Gastrocnemius medialis (tissue), 4 donors: ENCODE measurements at regions not wholly inside any gene's neighbourhood (a gene's known extent, or its start where the extent isn't known, plus 50 kb on each side); places are given as distances from the start of the nearest gene placed in this dataset.

Source experiments
- ATAC-seq, 2 donors: fragments of 150-250 bp; one replicate each; pipeline ENCODE4 v1.9.1; 2016
- DNase-seq, 2 donors: peaks; one replicate each; pipeline ENCODE4 v3.0.0-alpha.2; 2019
- H3K27ac ChIP-seq, 4 donors: fragments of 200-600 bp; sonication (generic); 1 replicate in 1 of 4; 2 replicates in 3 of 4; pipeline ENCODE4 v1.5.1; 2016 to 2018; ENCODE audit warnings: mild to moderate bottlenecking in 2 of 4, moderate library complexity in 1 of 4
- H3K27me3 ChIP-seq, 3 donors: fragments of 200-600 bp; sonication (generic) in 2 of 3; 1 replicate in 1 of 3; 2 replicates in 2 of 3; pipeline versions ENCODE4 v1.5.1 to v1.6.0; 2016 to 2019; ENCODE audit warnings: mild to moderate bottlenecking in 1 of 3, moderate library complexity in 1 of 3
- H3K36me3 ChIP-seq, 2 donors: fragments of 200-600 bp; sonication (generic) in 1 of 2; one replicate each; pipeline ENCODE4 v1.5.1; 2017 to 2018
- H3K4me1 ChIP-seq, 2 donors: fragments of 200-600 bp; sonication (generic) in 1 of 2; one replicate each; pipeline ENCODE4 v1.5.1; 2016 to 2017; ENCODE audit warnings: mild to moderate bottlenecking in 2 of 2
- H3K4me3 ChIP-seq, 4 donors: fragments of 200-600 bp; sonication (generic) in 3 of 4; 1 replicate in 1 of 4; 2 replicates in 3 of 4; pipeline ENCODE4 v1.5.1; 2016 to 2019; ENCODE audit warnings: mild to moderate bottlenecking in 2 of 4
- H3K9me3 ChIP-seq, 3 donors: fragments of 200-600 bp; sonication (generic) in 2 of 3; 1 replicate in 1 of 3; 2 replicates in 2 of 3; pipeline ENCODE4 v1.5.1; 2016 to 2019
- POLR2A ChIP-seq, 2 donors: fragments of 450-650 bp; IDR thresholded peaks; one replicate each; pipeline ENCODE4 v1.6.1; 2017; ENCODE audit warnings: antibody characterized with exemption in 2 of 2, mild to moderate bottlenecking in 2 of 2, moderate library complexity in 2 of 2
- in situ Hi-C, 4 donors: fragments of 200-750 bp; cut with MboI; loops; one replicate each; pipeline versions ENCODE4 v1.15.0 to v1.8.0; 2017; ENCODE audit warnings: low sequenced_read_pairs in 4 of 4
- intact Hi-C: fragments of 100-400 bp; cut with DNase I; formaldehyde crosslinking; loops from one replicate; pipeline ENCODE4 v1.15.1; 2023; ENCODE audit warnings: low total_unique reads
- TF ChIP-seq, protein P1 (sequence below), 5 experiments: fragments of 450-650 bp in 3 of 5; fragments of 200-600 bp in 2 of 5; sonication (generic) in 2 of 5; IDR thresholded peaks in 4 of 5; conservative IDR thresholded peaks in 1 of 5; 1 replicate in 4 of 5; 2 replicates in 1 of 5; pipeline ENCODE4 v1.5.1; 2016 to 2019; ENCODE audit warnings: antibody characterized with exemption in 5 of 5, mild to moderate bottlenecking in 3 of 5, moderate library complexity in 3 of 5

DNA sequence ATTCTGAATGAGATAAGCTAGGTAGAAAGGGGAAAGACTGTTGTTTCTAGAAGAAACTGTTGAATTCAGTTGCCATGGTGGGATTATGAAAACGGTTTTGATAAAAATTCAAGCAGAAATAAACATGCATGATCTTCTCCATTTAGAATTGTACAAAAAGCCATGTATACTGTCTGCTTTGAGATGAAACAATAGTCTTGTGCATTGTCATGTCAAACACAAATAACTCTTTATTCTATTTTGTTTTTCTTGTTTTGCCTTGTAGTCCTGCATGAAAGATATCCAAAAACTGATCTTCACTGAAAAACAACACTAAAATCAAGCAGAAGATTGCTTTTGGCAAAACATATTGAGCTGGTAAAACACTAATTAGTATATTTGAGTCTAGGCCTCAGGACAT lies 659.9 kb downstream of the LTN1 start:
- H3K36me3 ChIP-seq = no peaks in the 10 kb centered on the region
- no peak overlapping the region for H3K4me3 ChIP-seq
- in situ Hi-C loops (loop anchor here (10.0 to 25.0 kb wide), 6 partner anchors 270 to 1470 kb away; no protein-coding TSS in a partner anchor), intact Hi-C loops (loop anchor here (10.0 kb wide), 3 partner anchors 268 to 628 kb away; no protein-coding TSS in a partner anchor)
- no peaks in the 10 kb centered on the region for H3K9me3 ChIP-seq
- peaks cover 0 to 8% of the 10 kb centered on the region in 2 donors for H3K4me1 ChIP-seq
- DNase-seq = no peak
- no peak overlapping the region for H3K27ac ChIP-seq
- no peak for ATAC-seq
- TF ChIP-seq, protein P1, sequence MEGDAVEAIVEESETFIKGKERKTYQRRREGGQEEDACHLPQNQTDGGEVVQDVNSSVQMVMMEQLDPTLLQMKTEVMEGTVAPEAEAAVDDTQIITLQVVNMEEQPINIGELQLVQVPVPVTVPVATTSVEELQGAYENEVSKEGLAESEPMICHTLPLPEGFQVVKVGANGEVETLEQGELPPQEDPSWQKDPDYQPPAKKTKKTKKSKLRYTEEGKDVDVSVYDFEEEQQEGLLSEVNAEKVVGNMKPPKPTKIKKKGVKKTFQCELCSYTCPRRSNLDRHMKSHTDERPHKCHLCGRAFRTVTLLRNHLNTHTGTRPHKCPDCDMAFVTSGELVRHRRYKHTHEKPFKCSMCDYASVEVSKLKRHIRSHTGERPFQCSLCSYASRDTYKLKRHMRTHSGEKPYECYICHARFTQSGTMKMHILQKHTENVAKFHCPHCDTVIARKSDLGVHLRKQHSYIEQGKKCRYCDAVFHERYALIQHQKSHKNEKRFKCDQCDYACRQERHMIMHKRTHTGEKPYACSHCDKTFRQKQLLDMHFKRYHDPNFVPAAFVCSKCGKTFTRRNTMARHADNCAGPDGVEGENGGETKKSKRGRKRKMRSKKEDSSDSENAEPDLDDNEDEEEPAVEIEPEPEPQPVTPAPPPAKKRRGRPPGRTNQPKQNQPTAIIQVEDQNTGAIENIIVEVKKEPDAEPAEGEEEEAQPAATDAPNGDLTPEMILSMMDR (IDR thresholded peaks at IDR 0.05 in 4 of 5, conservative IDR thresholded peaks at IDR 0.05 in 1 of 5) = no peak
- no peak for TF ChIP-seq POLR2A (IDR thresholded peaks at IDR 0.05)
- H3K27me3 ChIP-seq = no peaks in the 10 kb centered on the region

DNA sequence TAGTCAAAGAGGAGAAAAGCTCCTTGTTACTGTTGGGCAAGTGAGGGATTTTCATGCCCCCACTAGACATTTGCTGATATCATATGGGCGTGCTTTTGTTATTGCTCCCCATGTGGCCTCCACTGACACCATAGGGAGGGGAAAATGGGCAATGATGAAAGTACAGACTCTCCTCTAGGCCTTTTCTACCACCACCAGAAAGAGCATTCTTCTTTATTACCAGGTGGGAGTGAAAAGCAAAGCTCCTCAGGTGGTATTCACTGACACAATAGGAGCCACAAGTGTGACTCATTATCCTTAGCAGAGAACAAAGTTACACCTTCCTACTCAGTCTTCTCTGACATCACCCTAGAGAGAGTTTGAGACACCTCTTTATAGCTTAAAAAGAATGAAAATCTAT lies 667.1 kb downstream of the LTN1 start:
- no peak for ATAC-seq
- H3K9me3 ChIP-seq = no peaks in the 10 kb centered on the region
- no peak for DNase-seq
- H3K4me1 ChIP-seq = no peaks in the 10 kb centered on the region
- no peaks in the 10 kb centered on the region for H3K27me3 ChIP-seq
- no peak overlapping the region for H3K4me3 ChIP-seq
- no peak overlapping the region for H3K27ac ChIP-seq
- H3K36me3 ChIP-seq = no peaks in the 10 kb centered on the region
- in situ Hi-C loops = loop anchor here (25.0 kb wide), 5 partner anchors 263 to 1463 kb away; no protein-coding TSS in a partner anchor
- TF ChIP-seq, protein P1 (IDR thresholded peaks at IDR 0.05 in 4 of 5, conservative IDR thresholded peaks at IDR 0.05 in 1 of 5) = no peak
- TF ChIP-seq POLR2A (IDR thresholded peaks at IDR 0.05) = no peak
- intact Hi-C loops = no loop called here

DNA sequence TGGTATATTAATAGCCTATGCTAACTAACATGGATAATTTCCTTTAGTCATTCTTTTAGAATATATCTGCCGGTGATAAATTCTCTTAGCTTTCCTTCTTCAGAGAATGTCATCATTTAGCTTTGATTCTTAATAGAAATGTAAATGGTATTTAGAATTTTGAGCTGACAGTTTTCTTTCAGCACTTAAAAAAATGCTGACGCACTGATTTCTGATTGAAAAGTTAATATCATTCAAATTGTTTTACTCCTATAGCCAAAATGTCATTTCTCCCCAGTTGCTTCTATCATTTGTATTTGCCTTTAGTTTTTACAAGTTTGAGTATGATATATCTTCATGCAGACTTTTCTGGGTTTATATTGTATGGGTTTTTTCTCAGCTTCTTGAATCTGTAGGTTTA lies 668.0 kb downstream of the LTN1 start:
- no peaks in the 10 kb centered on the region for H3K36me3 ChIP-seq
- TF ChIP-seq POLR2A (IDR thresholded peaks at IDR 0.05) = no peak
- TF ChIP-seq, protein P1 (IDR thresholded peaks at IDR 0.05 in 4 of 5, conservative IDR thresholded peaks at IDR 0.05 in 1 of 5) = no peak
- no peak for ATAC-seq
- H3K9me3 ChIP-seq = no peaks in the 10 kb centered on the region
- no peak overlapping the region for H3K27ac ChIP-seq
- DNase-seq = no peak
- in situ Hi-C loops = loop anchor here (25.0 kb wide), 5 partner anchors 262 to 1462 kb away; no protein-coding TSS in a partner anchor
- no peak overlapping the region for H3K4me3 ChIP-seq
- intact Hi-C loops = no loop called here
- H3K4me1 ChIP-seq = no peaks in the 10 kb centered on the region
- H3K27me3 ChIP-seq = no peaks in the 10 kb centered on the region

DNA sequence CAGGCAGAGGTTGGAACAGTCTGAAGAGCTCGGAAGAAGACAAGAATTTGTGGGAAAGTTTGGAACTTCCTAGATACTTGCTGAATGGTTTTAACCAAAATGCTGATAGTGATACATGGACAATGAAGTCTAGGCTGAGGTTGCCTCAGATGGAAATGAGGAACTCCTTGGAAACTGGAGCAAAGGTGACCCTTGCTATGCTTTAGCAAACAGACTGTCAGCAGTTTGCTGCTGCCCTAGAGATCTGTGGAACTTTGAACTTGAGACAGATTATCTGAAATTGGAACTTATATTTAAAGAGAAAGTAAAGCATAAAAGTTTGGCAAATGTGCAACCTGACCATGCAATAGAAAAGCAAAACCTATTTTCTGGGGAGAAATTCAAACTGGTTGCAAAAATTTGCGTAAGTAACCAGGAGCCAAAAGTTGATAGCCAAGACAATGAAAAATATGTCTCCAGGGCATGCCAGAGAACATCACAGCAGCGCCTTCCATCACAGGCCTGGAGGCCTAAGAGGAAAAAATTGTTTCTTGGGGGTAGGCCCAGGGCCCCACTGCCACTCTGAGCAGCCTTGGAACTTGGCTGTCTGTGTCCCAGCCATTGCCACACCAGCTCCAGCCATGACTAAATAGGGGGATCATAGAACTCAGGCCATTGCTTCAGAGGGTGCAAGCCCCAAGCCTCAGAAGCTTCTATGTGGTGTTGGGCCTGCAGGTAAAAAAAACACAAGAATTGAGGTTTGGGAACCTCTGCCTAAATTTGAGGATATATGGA lies 675.3 kb downstream of the LTN1 start:
- no peak overlapping the region for H3K4me3 ChIP-seq
- H3K27me3 ChIP-seq = no peaks in the 10 kb centered on the region
- intact Hi-C loops = no loop called here
- no peaks in the 10 kb centered on the region for H3K9me3 ChIP-seq
- ATAC-seq (no peak), DNase-seq (no peak)
- TF ChIP-seq, protein P1 (IDR thresholded peaks at IDR 0.05 in 4 of 5, conservative IDR thresholded peaks at IDR 0.05 in 1 of 5) = no peak
- no peak for TF ChIP-seq POLR2A (IDR thresholded peaks at IDR 0.05)
- in situ Hi-C loops = no loop called here
- no peaks in the 10 kb centered on the region for H3K4me1 ChIP-seq
- H3K36me3 ChIP-seq = no peaks in the 10 kb centered on the region
- no peak overlapping the region for H3K27ac ChIP-seq
